ENCODE measurements at regions not wholly inside any gene's neighbourhood (a gene's known extent, or its start where the extent isn't known, plus 50 kb on each side); places are given as distances from the start of the nearest gene placed in this dataset.
"Not testable (repeated sequence)": the region's sequence is repeated elsewhere in the genome, so short reads cannot be mapped to it uniquely, and the experiment has no call there.

- Histone ChIP-seq H3K36me3 (ENCODE audit: control insufficient read depth in 2 of 2, insufficient read depth in 2 of 2, low read length in 1 of 2) (no peaks in the 10 kb centered on the region), H3K4me1 (ENCODE audit: control insufficient read depth in 2 of 2, insufficient read depth in 2 of 2, low read length in 1 of 2) (no peaks in the 10 kb centered on the region), H3K4me3 (ENCODE audit: low read depth in 1 of 2, low read length in 2 of 2) (no peak overlapping the region), H3K27me3 (ENCODE audit: control insufficient read depth in 1 of 2, insufficient read depth in 2 of 2, low read length in 2 of 2) (no peaks in the 10 kb centered on the region), H3K9me3 (ENCODE audit: control insufficient read depth in 2 of 2, insufficient read depth in 1 of 2, low read depth in 1 of 2, low read length in 1 of 2) (peaks cover 4 to 6% of the 10 kb centered on the region in 2 donors), H3K27ac (ENCODE audit: low read depth in 2 of 2, low read length in 1 of 2) (no peak overlapping the region)
Measured at GRCh38 chr4:153877898-153878297, 89.0 kb upstream of the SFRP2 start.

GRCh38 chr4:153873741-153874140 lies 84.9 kb upstream of the SFRP2 start:
- H3K27me3 ChIP-seq (ENCODE audit: control insufficient read depth in 1 of 2, insufficient read depth in 2 of 2, low read length in 2 of 2), result no peaks in the 10 kb centered on the region
- no peaks in the 10 kb centered on the region for H3K9me3 ChIP-seq (ENCODE audit: control insufficient read depth in 2 of 2, insufficient read depth in 1 of 2, low read depth in 1 of 2, low read length in 1 of 2)
- H3K4me3 ChIP-seq (ENCODE audit: low read depth in 1 of 2, low read length in 2 of 2), result no peak overlapping the region
- H3K27ac ChIP-seq (ENCODE audit: low read depth in 2 of 2, low read length in 1 of 2), result no peak overlapping the region
- no peaks in the 10 kb centered on the region for H3K36me3 ChIP-seq (ENCODE audit: control insufficient read depth in 2 of 2, insufficient read depth in 2 of 2, low read length in 1 of 2)
- 85 to 88% methylated on average over 1 of the region's 1 CpG for WGBS, 2 donors
- H3K4me1 ChIP-seq (ENCODE audit: control insufficient read depth in 2 of 2, insufficient read depth in 2 of 2, low read length in 1 of 2), result no peaks in the 10 kb centered on the region

- peaks cover 14% of the 10 kb centered on the region in 2 donors for H3K9me3 ChIP-seq (ENCODE audit: control insufficient read depth in 2 of 2, insufficient read depth in 1 of 2, low read depth in 1 of 2, low read length in 1 of 2)
- H3K36me3 ChIP-seq (ENCODE audit: control insufficient read depth in 2 of 2, insufficient read depth in 2 of 2, low read length in 1 of 2); H3K27ac ChIP-seq (ENCODE audit: low read depth in 2 of 2, low read length in 1 of 2); H3K4me1 ChIP-seq (ENCODE audit: control insufficient read depth in 2 of 2, insufficient read depth in 2 of 2, low read length in 1 of 2); H3K4me3 ChIP-seq (ENCODE audit: low read depth in 1 of 2, low read length in 2 of 2); H3K27me3 ChIP-seq (ENCODE audit: control insufficient read depth in 1 of 2, insufficient read depth in 2 of 2, low read length in 2 of 2): not testable (repeated sequence)
- WGBS, 2 donors, result 94 to 96% methylated on average over 1 of the region's 1 CpG
Measured at GRCh38 chr4:153866766-153867165, 77.9 kb upstream of the SFRP2 start.

GRCh38 chr4:153852501-153852900 lies 63.6 kb upstream of the SFRP2 start:
- 98 to 100% methylated on average over 1 of the region's 1 CpG for WGBS, 2 donors
- no peak overlapping the region for H3K4me3 ChIP-seq (ENCODE audit: low read depth in 1 of 2, low read length in 2 of 2)
- H3K27me3 ChIP-seq (ENCODE audit: control insufficient read depth in 1 of 2, insufficient read depth in 2 of 2, low read length in 2 of 2), result no peaks in the 10 kb centered on the region
- H3K27ac ChIP-seq (ENCODE audit: low read depth in 2 of 2, low read length in 1 of 2), result no peak overlapping the region
- no peaks in the 10 kb centered on the region for H3K36me3 ChIP-seq (ENCODE audit: control insufficient read depth in 2 of 2, insufficient read depth in 2 of 2, low read length in 1 of 2)
- no peaks in the 10 kb centered on the region for H3K9me3 ChIP-seq (ENCODE audit: control insufficient read depth in 2 of 2, insufficient read depth in 1 of 2, low read depth in 1 of 2, low read length in 1 of 2)
- no peaks in the 10 kb centered on the region for H3K4me1 ChIP-seq (ENCODE audit: control insufficient read depth in 2 of 2, insufficient read depth in 2 of 2, low read length in 1 of 2)

GRCh38 chr4:153850533-153851280 lies 61.8 kb upstream of the SFRP2 start:
- no peaks in the 10 kb centered on the region for H3K27me3 ChIP-seq (ENCODE audit: control insufficient read depth in 1 of 2, insufficient read depth in 2 of 2, low read length in 2 of 2)
- H3K36me3 ChIP-seq (ENCODE audit: control insufficient read depth in 2 of 2, insufficient read depth in 2 of 2, low read length in 1 of 2), result no peaks in the 10 kb centered on the region
- H3K4me3 ChIP-seq (ENCODE audit: low read depth in 1 of 2, low read length in 2 of 2), result no peak overlapping the region
- no peak overlapping the region for H3K27ac ChIP-seq (ENCODE audit: low read depth in 2 of 2, low read length in 1 of 2)
- WGBS, 2 donors, result 42 to 51% methylated on average over 2 of the region's 2 CpGs
- no peaks in the 10 kb centered on the region for H3K9me3 ChIP-seq (ENCODE audit: control insufficient read depth in 2 of 2, insufficient read depth in 1 of 2, low read depth in 1 of 2, low read length in 1 of 2)
- no peaks in the 10 kb centered on the region for H3K4me1 ChIP-seq (ENCODE audit: control insufficient read depth in 2 of 2, insufficient read depth in 2 of 2, low read length in 1 of 2)

GRCh38 chr4:153844144-153844543 lies 55.3 kb upstream of the SFRP2 start:
- 58 to 67% methylated on average over 3 of the region's 3 CpGs for WGBS, 2 donors
- Histone ChIP-seq H3K36me3 (ENCODE audit: control insufficient read depth in 2 of 2, insufficient read depth in 2 of 2, low read length in 1 of 2) (no peaks in the 10 kb centered on the region), H3K27ac (ENCODE audit: low read depth in 2 of 2, low read length in 1 of 2) (no peak overlapping the region), H3K4me1 (ENCODE audit: control insufficient read depth in 2 of 2, insufficient read depth in 2 of 2, low read length in 1 of 2) (no peaks in the 10 kb centered on the region), H3K9me3 (ENCODE audit: control insufficient read depth in 2 of 2, insufficient read depth in 1 of 2, low read depth in 1 of 2, low read length in 1 of 2) (no peaks in the 10 kb centered on the region), H3K27me3 (ENCODE audit: control insufficient read depth in 1 of 2, insufficient read depth in 2 of 2, low read length in 2 of 2) (no peaks in the 10 kb centered on the region), H3K4me3 (ENCODE audit: low read depth in 1 of 2, low read length in 2 of 2) (no peak overlapping the region)
